ENCODE measurements at regions not wholly inside any gene's neighbourhood (a gene's known extent, or its start where the extent isn't known, plus 50 kb on each side); places are given as distances from the start of the nearest gene placed in this dataset.

DNA sequence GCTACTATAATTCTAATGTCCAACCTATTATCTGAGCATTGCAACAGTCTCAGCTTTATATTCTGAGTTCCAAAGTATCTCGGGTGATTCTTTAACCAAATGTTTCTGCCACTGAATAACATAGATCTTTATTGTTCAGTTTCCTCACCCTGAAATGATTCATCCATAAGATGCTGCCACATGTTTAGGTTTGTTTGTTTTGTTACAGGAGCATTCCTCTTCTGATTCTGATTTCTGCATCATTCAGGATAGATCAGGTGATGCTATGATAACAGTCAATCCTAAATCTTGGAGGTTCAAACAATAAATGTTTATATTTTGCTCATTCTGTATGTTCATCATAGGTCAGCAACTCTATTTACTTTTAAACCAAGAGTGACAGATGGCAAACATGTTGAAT, 927.6 kb downstream of the PCDH7 start:
- Histone ChIP-seq H3K27ac (no peak overlapping the region), H3K4me2 (no peak overlapping the region), H3K9me3 (no peaks in the 10 kb centered on the region), H3K4me3 (no peak overlapping the region), H3K4me1 (no peaks in the 10 kb centered on the region)
- no peak for FAIRE-seq
- no peak for ATAC-seq
- no peak for TF ChIP-seq ZNF302 (CRISPR knock-in tag; IDR thresholded peaks at IDR 0.05)
- TF ChIP-seq TFCP2L1 (CRISPR knock-in tag; IDR thresholded peaks at IDR 0.05): no peak
- TF ChIP-seq, protein P1, sequence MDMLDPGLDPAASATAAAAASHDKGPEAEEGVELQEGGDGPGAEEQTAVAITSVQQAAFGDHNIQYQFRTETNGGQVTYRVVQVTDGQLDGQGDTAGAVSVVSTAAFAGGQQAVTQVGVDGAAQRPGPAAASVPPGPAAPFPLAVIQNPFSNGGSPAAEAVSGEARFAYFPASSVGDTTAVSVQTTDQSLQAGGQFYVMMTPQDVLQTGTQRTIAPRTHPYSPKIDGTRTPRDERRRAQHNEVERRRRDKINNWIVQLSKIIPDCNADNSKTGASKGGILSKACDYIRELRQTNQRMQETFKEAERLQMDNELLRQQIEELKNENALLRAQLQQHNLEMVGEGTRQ (IDR thresholded peaks at IDR 0.05): no peak
- TF ChIP-seq ESRRA (IDR thresholded peaks at IDR 0.05; ENCODE audit: borderline replicate concordance, low read length): no peak
- no peak for TF ChIP-seq HDAC2 (IDR thresholded peaks at IDR 0.05)
- TF ChIP-seq ATOH8 (CRISPR knock-in tag; IDR thresholded peaks at IDR 0.05; ENCODE audit: low read depth): no peak
- no peak for TF ChIP-seq ZSCAN20 (CRISPR knock-in tag; IDR thresholded peaks at IDR 0.05)
- no peak for TF ChIP-seq ZFP36 (IDR thresholded peaks at IDR 0.05; ENCODE audit: borderline replicate concordance, partially characterized antibody)
- TF ChIP-seq NFE2L2 (conservative IDR thresholded peaks at IDR 0.05; ENCODE audit: low read length): no peak
- TF ChIP-seq RFX5 (IDR thresholded peaks at IDR 0.05): no peak
- no peak for TF ChIP-seq EHMT2 (IDR thresholded peaks at IDR 0.05; ENCODE audit: low read depth)
- no peak for TF ChIP-seq KDM1A (IDR thresholded peaks at IDR 0.05; ENCODE audit: low read depth)
- DNase-seq (ENCODE audit: low read depth in 1 of 2, low spot score in 1 of 2): no peak
- ChIA-PET CTCF (no interaction called here), POLR2A (no interaction called here)
- WGBS (ENCODE audit: missing lambda C conversion rate): 0% methylated on average over 1 of the region's 1 CpG

DNA sequence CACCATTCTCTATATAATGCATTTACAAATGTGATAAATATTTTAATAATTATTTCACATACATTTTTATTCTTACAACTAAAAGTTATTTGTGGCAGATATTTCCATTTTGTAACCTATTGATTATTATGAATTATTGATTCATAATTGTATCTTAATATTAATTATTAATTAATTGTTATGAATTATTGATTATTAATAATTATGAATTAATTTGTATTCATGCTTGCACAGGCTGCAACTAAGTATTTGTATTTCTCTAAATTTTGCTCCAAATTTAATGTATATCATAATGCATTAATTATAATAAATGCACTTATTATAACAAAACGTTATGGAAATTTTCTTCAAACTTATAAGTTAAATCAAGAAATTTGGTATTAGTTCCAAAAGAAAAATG, 929.7 kb downstream of the PCDH7 start:
- POLR2A ChIA-PET: no interaction called here
- TF ChIP-seq ESRRA (IDR thresholded peaks at IDR 0.05; ENCODE audit: borderline replicate concordance, low read length) (no peak), RARB (CRISPR knock-in tag; IDR thresholded peaks at IDR 0.05) (no peak), CHD4 (IDR thresholded peaks at IDR 0.05; ENCODE audit: borderline replicate concordance) (no peak), CBX8 (IDR thresholded peaks at IDR 0.05) (no peak), NFE2L2 (conservative IDR thresholded peaks at IDR 0.05; ENCODE audit: low read length) (no peak), MYC (IDR thresholded peaks at IDR 0.05; ENCODE audit: borderline replicate concordance, low read length) (no peak), PBX3 (IDR thresholded peaks at IDR 0.05) (no peak), EHMT2 (IDR thresholded peaks at IDR 0.05; ENCODE audit: low read depth) (no peak), GATA3 (IDR thresholded peaks at IDR 0.05; ENCODE audit: borderline replicate concordance) (no peak), SMC3 (IDR thresholded peaks at IDR 0.05) (no peak), CEBPB (IDR thresholded peaks at IDR 0.05) (no peak), FOSL2 (IDR thresholded peaks at IDR 0.05) (no peak), FOSL2 (CRISPR knock-in tag; IDR thresholded peaks at IDR 0.05) (no peak), ELK1 (IDR thresholded peaks at IDR 0.05; ENCODE audit: low read depth, low read length) (no peak)
- TF ChIP-seq, protein P2, sequence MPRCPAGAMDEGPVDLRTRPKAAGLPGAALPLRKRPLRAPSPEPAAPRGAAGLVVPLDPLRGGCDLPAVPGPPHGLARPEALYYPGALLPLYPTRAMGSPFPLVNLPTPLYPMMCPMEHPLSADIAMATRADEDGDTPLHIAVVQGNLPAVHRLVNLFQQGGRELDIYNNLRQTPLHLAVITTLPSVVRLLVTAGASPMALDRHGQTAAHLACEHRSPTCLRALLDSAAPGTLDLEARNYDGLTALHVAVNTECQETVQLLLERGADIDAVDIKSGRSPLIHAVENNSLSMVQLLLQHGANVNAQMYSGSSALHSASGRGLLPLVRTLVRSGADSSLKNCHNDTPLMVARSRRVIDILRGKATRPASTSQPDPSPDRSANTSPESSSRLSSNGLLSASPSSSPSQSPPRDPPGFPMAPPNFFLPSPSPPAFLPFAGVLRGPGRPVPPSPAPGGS (IDR thresholded peaks at IDR 0.05): no peak
- TF ChIP-seq, protein P1 (IDR thresholded peaks at IDR 0.05): no peak
- TF ChIP-seq, protein P3, sequence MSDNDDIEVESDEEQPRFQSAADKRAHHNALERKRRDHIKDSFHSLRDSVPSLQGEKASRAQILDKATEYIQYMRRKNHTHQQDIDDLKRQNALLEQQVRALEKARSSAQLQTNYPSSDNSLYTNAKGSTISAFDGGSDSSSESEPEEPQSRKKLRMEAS (IDR thresholded peaks at IDR 0.05): no peak
- ATAC-seq (no peak), FAIRE-seq (no peak), DNase-seq (ENCODE audit: low read depth in 1 of 2, low spot score in 1 of 2) (no peak)
- Histone ChIP-seq H3K4me3 (no peak overlapping the region), H3K9me3 (no peaks in the 10 kb centered on the region), H3K4me1 (no peaks in the 10 kb centered on the region), H3K4me2 (no peak overlapping the region), H3K27ac (no peak overlapping the region)
- CTCF ChIA-PET: no interaction called here
- 12% methylated on average over 1 of the region's 1 CpG for WGBS (ENCODE audit: missing lambda C conversion rate)
